ENCODE measurements at regions not wholly inside any gene's neighbourhood (a gene's known extent, or its start where the extent isn't known, plus 50 kb on each side); places are given as distances from the start of the nearest gene placed in this dataset.
"Not testable (repeated sequence)": the region's sequence is repeated elsewhere in the genome, so short reads cannot be mapped to it uniquely, and the experiment has no call there.

DNA sequence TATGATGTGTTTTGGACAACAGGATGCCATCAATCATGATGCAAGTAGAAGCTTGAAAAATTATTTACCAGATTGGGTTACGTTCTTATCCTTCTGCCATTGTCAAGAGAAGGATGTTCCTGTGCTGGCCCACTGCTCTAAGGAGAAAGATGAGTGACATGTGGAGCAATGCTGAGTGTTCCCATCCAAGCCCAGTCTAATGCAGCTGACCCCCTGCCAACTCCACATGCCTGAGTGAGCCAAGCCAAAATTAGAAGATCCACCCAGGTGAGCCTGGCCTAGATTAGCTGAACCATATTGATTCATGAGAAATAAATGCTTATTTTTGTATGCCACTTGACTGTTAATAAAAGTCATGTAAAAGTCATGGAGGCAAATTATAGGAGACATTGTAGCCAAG, 446.5 kb downstream of the CNTN3 start:
- FAIRE-seq (no peak), DNase-seq (ENCODE audit: low spot score in 2 of 2) (no peak)

GRCh38 chr3:74165211-74165610, 449.2 kb downstream of the CNTN3 start:
- DNase-seq (ENCODE audit: low spot score in 2 of 2) (no peak), FAIRE-seq (no peak)

GRCh38 chr3:74149466-74149865, 465.0 kb downstream of the CNTN3 start:
- no peak for FAIRE-seq
- no peak for DNase-seq (ENCODE audit: low spot score in 2 of 2)

GRCh38 chr3:74145277-74145676, 469.2 kb downstream of the CNTN3 start:
- DNase-seq (ENCODE audit: low spot score in 2 of 2) (no peak), FAIRE-seq (no peak)

DNA sequence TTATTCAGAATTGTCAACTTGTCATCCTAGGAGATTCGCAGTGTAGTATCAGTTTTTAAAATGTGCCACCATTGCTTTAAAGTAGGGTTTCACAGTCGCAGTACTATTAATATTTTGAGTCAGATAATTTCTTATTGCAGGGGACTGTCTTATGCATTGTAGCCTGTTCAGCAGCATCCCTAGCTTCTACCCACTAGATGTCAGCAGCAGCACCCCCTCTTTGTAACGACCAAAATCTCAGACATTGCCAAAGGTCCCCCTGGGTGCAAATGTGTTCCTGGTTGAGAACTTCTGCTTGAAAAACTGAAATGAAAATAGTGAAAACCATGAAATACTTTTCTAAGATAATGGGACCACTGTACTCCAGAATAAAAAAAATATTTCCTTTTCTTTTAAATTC, 474.8 kb downstream of the CNTN3 start:
- DNase-seq (ENCODE audit: low spot score in 2 of 2) (no peak), FAIRE-seq (no peak)

GRCh38 chr3:74137790-74138189, 476.7 kb downstream of the CNTN3 start:
- no peak for DNase-seq (ENCODE audit: low spot score in 2 of 2)
- FAIRE-seq: no peak

- FAIRE-seq (no peak), DNase-seq (ENCODE audit: low spot score in 2 of 2) (no peak)
Observed at GRCh38 chr3:74135808-74136207, 478.7 kb downstream of the CNTN3 start.

- no peak for DNase-seq (ENCODE audit: low spot score in 2 of 2)
- FAIRE-seq: no peak
Observed at GRCh38 chr3:74134831-74135230, 479.6 kb downstream of the CNTN3 start.

- not testable (repeated sequence) for FAIRE-seq; DNase-seq (ENCODE audit: low spot score in 2 of 2)
Observed at GRCh38 chr3:74131546-74132328, 482.7 kb downstream of the CNTN3 start.

DNA sequence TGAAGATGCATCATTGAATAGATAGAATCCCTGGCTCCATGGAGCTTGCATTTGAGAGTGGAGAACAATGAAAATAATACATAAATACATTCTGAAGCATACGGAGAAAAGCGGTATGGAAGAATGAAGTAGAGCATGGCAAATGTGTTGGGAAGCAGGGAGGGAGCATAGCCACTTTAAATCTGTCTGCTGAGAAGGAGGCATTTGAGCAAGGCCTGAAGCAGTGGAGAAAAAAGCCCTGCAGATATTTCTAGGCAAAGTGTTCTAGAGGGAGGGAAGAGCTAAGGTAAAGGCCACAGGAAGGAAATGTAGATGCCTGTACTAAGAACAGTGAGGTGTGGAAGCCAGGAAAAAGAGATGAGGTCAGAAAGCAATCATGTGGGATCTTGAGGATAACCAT, 484.8 kb downstream of the CNTN3 start:
- no peak for FAIRE-seq

GRCh38 chr3:74129056-74129455, 485.4 kb downstream of the CNTN3 start:
- no peak for FAIRE-seq
- no peak for DNase-seq (ENCODE audit: low spot score in 2 of 2)

More for the DNA sequence above, 484.8 kb downstream of the CNTN3 start:
- no peak for DNase-seq (ENCODE audit: low spot score in 2 of 2)

DNA sequence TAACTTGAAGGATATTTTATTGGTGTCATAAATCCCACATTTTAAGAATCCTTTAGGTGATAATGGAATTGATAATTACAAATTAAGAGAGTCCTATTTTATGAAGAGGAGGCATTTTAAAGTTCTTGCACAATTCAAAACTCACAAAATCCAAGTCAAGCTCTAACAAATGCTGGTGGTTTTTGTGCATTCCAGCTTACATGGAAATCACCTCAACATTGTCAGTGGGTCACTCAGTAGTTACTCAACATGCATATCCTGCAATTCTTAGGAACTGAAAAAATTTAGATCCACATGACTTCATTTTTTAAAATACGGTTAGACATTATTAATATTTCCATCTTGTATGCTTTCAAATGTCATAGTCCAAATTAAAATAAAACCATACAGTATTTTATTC, 487.2 kb downstream of the CNTN3 start:
- DNase-seq (ENCODE audit: low spot score in 2 of 2) (no peak), FAIRE-seq (no peak)

- no peak for DNase-seq (ENCODE audit: low spot score in 2 of 2)
- FAIRE-seq: no peak
Observed at GRCh38 chr3:74124782-74125181, 489.7 kb downstream of the CNTN3 start.

DNA sequence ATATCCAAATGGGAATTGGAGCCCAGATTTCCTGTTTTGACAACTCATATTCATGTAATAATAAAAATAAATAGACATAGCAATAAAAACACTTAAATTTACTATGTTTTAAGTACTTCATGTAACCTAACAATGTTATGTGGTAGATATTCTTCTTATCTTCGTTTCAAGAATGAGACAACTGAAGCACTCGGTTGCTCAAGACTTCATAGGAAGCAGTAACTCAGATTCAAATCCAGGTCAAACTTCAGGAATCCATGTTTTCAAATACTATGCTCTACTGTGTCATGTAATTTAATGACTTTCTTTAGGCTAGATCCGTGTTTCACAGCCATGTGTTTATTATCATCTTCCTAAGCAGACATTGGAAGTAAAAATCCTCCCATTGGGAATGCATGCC, 492.2 kb downstream of the CNTN3 start:
- FAIRE-seq: no peak
- DNase-seq (ENCODE audit: low spot score in 2 of 2): no peak

DNA sequence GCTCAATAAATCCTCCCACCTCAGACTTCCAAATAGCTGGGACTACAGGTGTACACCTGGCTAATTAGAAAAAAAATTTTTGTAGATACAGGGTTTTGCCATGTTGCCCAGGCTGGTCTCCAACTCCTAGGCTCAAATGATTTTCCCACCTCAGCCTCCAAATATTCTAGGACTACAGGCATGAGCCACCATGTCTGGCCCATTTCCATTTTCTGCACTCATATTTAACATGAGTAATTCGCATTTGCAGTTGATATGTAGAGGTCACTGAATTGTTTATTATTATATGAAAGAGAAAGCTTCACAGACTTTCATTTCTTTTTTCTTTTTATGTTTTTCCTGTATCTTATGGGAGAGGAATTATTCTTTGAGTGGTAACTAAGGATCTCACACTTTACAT, 492.7 kb downstream of the CNTN3 start:
- FAIRE-seq (no peak), DNase-seq (ENCODE audit: low spot score in 2 of 2) (no peak)

DNA sequence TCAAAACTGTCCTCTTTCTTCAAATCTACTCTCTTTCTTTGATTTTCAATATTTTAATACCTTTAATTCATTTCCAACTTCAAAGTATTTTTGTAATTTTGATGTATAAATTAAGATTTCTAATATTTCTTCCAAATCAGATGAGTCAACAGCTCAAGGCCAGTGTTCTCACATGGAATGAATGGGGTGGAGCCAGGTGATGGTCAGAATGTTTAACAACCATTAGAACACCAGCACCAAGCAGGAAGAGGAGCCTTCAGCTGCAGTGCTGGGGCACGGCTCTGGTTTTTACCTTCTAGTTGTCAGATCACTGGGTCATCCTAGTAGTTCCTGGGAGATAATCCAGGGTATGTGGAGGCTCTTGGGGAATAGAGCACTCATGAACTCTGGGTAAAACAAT, 494.5 kb upstream of the PDZRN3 start:
- DNase-seq (ENCODE audit: low spot score in 2 of 2) (no peak), FAIRE-seq (no peak)

GRCh38 chr3:74115906-74116305, 491.2 kb upstream of the PDZRN3 start:
- FAIRE-seq (no peak), DNase-seq (ENCODE audit: low spot score in 2 of 2) (no peak)

DNA sequence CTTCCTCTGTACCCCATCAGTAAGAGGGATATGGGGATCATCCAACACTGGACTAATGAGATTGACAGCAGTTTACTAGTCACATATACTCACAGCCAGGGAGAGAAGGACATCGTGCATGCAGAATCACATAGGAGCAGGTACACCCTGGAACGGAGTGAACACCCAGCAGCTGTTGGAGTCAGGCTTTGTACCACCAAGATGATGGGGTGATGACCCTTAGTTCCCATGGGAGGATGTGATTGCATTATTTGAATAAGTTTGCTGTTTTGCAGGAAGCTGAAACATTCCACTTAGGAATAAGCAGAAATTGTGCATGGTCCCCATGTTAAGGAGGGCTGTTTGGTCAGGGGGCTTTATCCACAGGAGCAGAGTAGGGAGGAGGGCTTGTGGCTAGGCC, 482.7 kb upstream of the PDZRN3 start:
- DNase-seq (ENCODE audit: low spot score in 2 of 2) (no peak), FAIRE-seq (no peak)

DNA sequence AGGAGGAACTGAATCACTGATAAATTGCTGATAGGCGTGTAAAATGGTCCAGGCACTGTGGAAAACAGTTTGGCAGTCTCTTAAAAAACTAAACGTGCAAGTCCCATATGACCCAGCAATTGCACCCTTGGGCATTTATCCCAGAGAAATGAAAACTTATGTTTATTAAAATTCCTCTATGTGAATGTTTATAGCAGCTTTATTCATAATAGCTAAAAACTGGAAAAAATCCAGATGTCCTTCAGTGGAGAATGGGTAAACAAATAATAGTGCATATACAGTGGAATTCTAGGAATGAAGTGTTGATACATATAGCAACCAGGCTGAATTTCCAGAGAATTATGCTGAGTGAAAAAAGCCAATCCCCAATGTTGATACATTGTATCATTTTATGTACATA, 482.2 kb upstream of the PDZRN3 start:
- no peak for FAIRE-seq

DNA sequence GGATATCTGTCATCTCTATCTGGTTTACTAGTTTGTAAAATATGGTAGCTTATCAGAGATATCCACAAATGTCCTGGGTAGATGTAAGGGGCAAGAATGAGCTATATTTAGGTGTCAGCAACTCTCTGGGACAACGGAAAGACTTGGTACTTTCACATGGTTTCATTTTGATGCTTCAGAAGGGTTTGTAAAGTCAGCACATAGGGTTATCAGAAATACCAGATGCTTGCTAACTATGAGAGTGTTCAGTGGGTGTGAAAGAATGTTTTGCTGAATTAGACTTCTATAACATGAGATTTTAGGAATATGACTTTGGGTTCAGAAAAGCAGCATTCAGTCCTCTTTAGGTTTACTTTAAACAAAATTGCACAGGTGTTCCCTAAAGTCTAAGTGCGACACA, 466.5 kb upstream of the PDZRN3 start:
- no peak for DNase-seq (ENCODE audit: low spot score in 2 of 2)
- FAIRE-seq: no peak

More for the DNA sequence above, 482.2 kb upstream of the PDZRN3 start:
- DNase-seq (ENCODE audit: low spot score in 2 of 2): no peak

GRCh38 chr3:74089814-74090213, 465.1 kb upstream of the PDZRN3 start:
- DNase-seq (ENCODE audit: low spot score in 2 of 2): no peak
- no peak for FAIRE-seq

- FAIRE-seq (no peak), DNase-seq (ENCODE audit: low spot score in 2 of 2) (no peak)
Observed at GRCh38 chr3:74080056-74080461, 455.3 kb upstream of the PDZRN3 start.

- DNase-seq (ENCODE audit: low spot score in 2 of 2) (no peak), FAIRE-seq (no peak)
Observed at GRCh38 chr3:74075241-74075640, 450.5 kb upstream of the PDZRN3 start.

Measured in frontal cortex (tissue), 3 donors.